H9 (cell line): ENCODE measurements at regions not wholly inside any gene's neighbourhood (a gene's known extent, or its start where the extent isn't known, plus 50 kb on each side); places are given as distances from the start of the nearest gene placed in this dataset.

Experiments used
- DNase-seq: peaks from one replicate; pipeline ENCODE4 v3.0.0-alpha.2; 2017
- H2AFZ ChIP-seq: one replicate; pipeline ENCODE4 v1.6.1; 2013; ENCODE audit warnings: mild to moderate bottlenecking, low read length, control low read depth, moderate library complexity
- H2AK5ac ChIP-seq: 2 replicates; pipeline ENCODE4 v1.6.1; 2013; ENCODE audit warnings: low read length, control low read depth, mixed read lengths; ENCODE audit not compliant: insufficient read length
- H2BK120ac ChIP-seq: one replicate; pipeline ENCODE4 v1.6.1; 2013; ENCODE audit warnings: low read depth, mild to moderate bottlenecking, low read length, control low read depth, inconsistent platforms; ENCODE audit not compliant: poor library complexity, severe bottlenecking
- H2BK12ac ChIP-seq: 2 replicates; pipeline ENCODE4 v1.6.1; 2013; ENCODE audit warnings: low read length, control low read depth, mixed read lengths, low read depth; ENCODE audit not compliant: insufficient read length
- H2BK15ac ChIP-seq: 2 replicates; pipeline ENCODE4 v1.6.1; 2013; ENCODE audit warnings: low read depth, low read length, control low read depth
- H2BK20ac ChIP-seq: one replicate; pipeline ENCODE4 v1.6.1; 2013; ENCODE audit warnings: low read depth, mild to moderate bottlenecking, low read length, control low read depth, inconsistent platforms; ENCODE audit not compliant: poor library complexity, severe bottlenecking
- H2BK5ac ChIP-seq: 2 replicates; pipeline ENCODE4 v1.6.1; 2013; ENCODE audit warnings: low read length, control low read depth, mixed read lengths; ENCODE audit not compliant: insufficient read length
- H3K14ac ChIP-seq: 2 replicates; pipeline ENCODE4 v1.6.1; 2013; ENCODE audit warnings: low read length, control low read depth; ENCODE audit not compliant: insufficient read depth
- H3K18ac ChIP-seq: 2 replicates; pipeline ENCODE4 v1.6.1; 2013; ENCODE audit warnings: low read depth, mild to moderate bottlenecking, mixed read lengths, low read length, control low read depth; ENCODE audit not compliant: insufficient read length
- H3K23ac ChIP-seq: 2 replicates; pipeline ENCODE4 v1.6.1; 2013; ENCODE audit warnings: low read length, control low read depth, mixed read lengths, low read depth; ENCODE audit not compliant: insufficient read length
- H3K23me2 ChIP-seq: 2 replicates; pipeline ENCODE4 v1.6.1; 2013; ENCODE audit warnings: low read depth, mild to moderate bottlenecking, mixed read lengths, low read length, control low read depth; ENCODE audit not compliant: insufficient read length, poor library complexity, severe bottlenecking
- H3K27ac ChIP-seq: 2 replicates; pipeline ENCODE4 v1.5.1; 2013; ENCODE audit warnings: low read length, control low read depth, mixed read lengths, low read depth; ENCODE audit not compliant: insufficient read length
- H3K27me3 ChIP-seq: 2 replicates; pipeline ENCODE4 v1.6.1; 2013; ENCODE audit warnings: low read length, control low read depth, inconsistent platforms; ENCODE audit not compliant: insufficient read depth
- H3K4ac ChIP-seq: 2 replicates; pipeline ENCODE4 v1.6.1; 2013; ENCODE audit warnings: low read depth, mild to moderate bottlenecking, control low read depth, inconsistent platforms, low read length, moderate library complexity
- H3K4me1 ChIP-seq: 2 replicates; pipeline ENCODE4 v1.6.1; 2013; ENCODE audit warnings: low read length, control low read depth, inconsistent platforms; ENCODE audit not compliant: insufficient read depth
- H3K4me2 ChIP-seq: 2 replicates; pipeline ENCODE4 v1.6.1; 2013; ENCODE audit warnings: low read length, control low read depth, mixed read lengths; ENCODE audit not compliant: insufficient read length, insufficient read depth
- H3K56ac ChIP-seq: 2 replicates; pipeline ENCODE4 v1.6.1; 2013; ENCODE audit warnings: low read depth, mild to moderate bottlenecking, mixed read lengths, low read length, control low read depth; ENCODE audit not compliant: insufficient read length
- H3K79me1 ChIP-seq: 2 replicates; pipeline ENCODE4 v1.6.1; 2013; ENCODE audit warnings: low read depth, mild to moderate bottlenecking, moderate library complexity, low read length, control low read depth, inconsistent platforms; ENCODE audit not compliant: insufficient read depth, poor library complexity, severe bottlenecking
- H3K79me2 ChIP-seq: 2 replicates; pipeline ENCODE4 v1.6.1; 2013; ENCODE audit warnings: low read length, control low read depth, inconsistent platforms; ENCODE audit not compliant: insufficient read depth
- H3K9ac ChIP-seq: 2 replicates; pipeline ENCODE4 v1.6.1; 2013; ENCODE audit warnings: low read length, control low read depth, mixed read lengths; ENCODE audit not compliant: insufficient read length; ENCODE audit errors: extremely low read depth
- H3K9me3 ChIP-seq: one replicate; pipeline ENCODE4 v1.6.1; 2013; ENCODE audit warnings: low read depth, low read length, inconsistent platforms; ENCODE audit not compliant: control insufficient read depth
- H3T11ph ChIP-seq: one replicate; pipeline ENCODE4 v1.6.1; 2013; ENCODE audit warnings: mild to moderate bottlenecking, low read length, control low read depth, inconsistent platforms
- H4K20me1 ChIP-seq: one replicate; pipeline ENCODE4 v1.6.1; 2013; ENCODE audit not compliant: control insufficient read depth, insufficient read length, insufficient read depth
- H4K5ac ChIP-seq: 2 replicates; pipeline ENCODE4 v1.6.1; 2013; ENCODE audit warnings: low read depth, mild to moderate bottlenecking, mixed read lengths, low read length, control low read depth; ENCODE audit not compliant: insufficient read length
- H4K8ac ChIP-seq: replicated peaks from 2 replicates; pipeline ENCODE4 v1.6.1; 2013; ENCODE audit warnings: low read length, control low read depth, mixed read lengths, low read depth; ENCODE audit not compliant: insufficient read length
- H4K91ac ChIP-seq: 2 replicates; pipeline ENCODE4 v1.6.1; 2013; ENCODE audit warnings: low read depth, mild to moderate bottlenecking, moderate library complexity, mixed read lengths, low read length, control low read depth; ENCODE audit not compliant: insufficient read length
- H3K27ac Mint-ChIP-seq, 3 experiments: 2 replicates in 2 of 3; 3 replicates in 1 of 3; pipeline ENCODE4 v1.8.0; 2020 to 2021; ENCODE audit warnings: mixed read lengths in 3 of 3, mild to moderate bottlenecking in 1 of 3, moderate library complexity in 1 of 3
- H3K27me3 Mint-ChIP-seq: 2 replicates; pipeline ENCODE4 v1.8.0; 2021; ENCODE audit warnings: low read depth, mild to moderate bottlenecking, moderate library complexity, mixed read lengths
- H3K36me3 Mint-ChIP-seq, 3 experiments: 2 replicates in 2 of 3; 3 replicates in 1 of 3; pipeline ENCODE4 v1.8.0; 2020 to 2021; ENCODE audit warnings: low read depth in 3 of 3, mixed read lengths in 3 of 3; ENCODE audit not compliant: insufficient read depth in 1 of 3
- H3K4me1 Mint-ChIP-seq, 2 experiments: 2 replicates each; pipeline ENCODE4 v1.8.0; 2020; ENCODE audit warnings: mixed read lengths in 2 of 2
- H3K4me3 Mint-ChIP-seq, 2 experiments: 2 replicates in 1 of 2; 3 replicates in 1 of 2; pipeline ENCODE4 v1.8.0; 2020 to 2021; ENCODE audit warnings: mild to moderate bottlenecking in 2 of 2, mixed read lengths in 2 of 2, moderate library complexity in 1 of 2
- H3K9me3 Mint-ChIP-seq, 2 experiments: 2 replicates in 1 of 2; 3 replicates in 1 of 2; pipeline ENCODE4 v1.8.0; 2020; ENCODE audit warnings: mild to moderate bottlenecking in 2 of 2, mixed read lengths in 2 of 2, moderate library complexity in 1 of 2
- CTCF ChIP-seq: fragments of 200-600 bp; sonication (generic); conservative IDR thresholded peaks from 3 replicates; pipeline ENCODE4 v1.8.0; 2021; ENCODE audit warnings: antibody characterized with exemption, mild to moderate bottlenecking
- WGBS: extraction: QIAGEN DNeasy Blood & Tissue Kit; methylation state at CpG from one replicate; pipeline ENCODE4 v1.1.7; 2013; ENCODE audit warnings: missing lambda C conversion rate, low lambda C conversion rate, mixed read lengths; ENCODE audit not compliant: insufficient read length; ENCODE audit errors: extremely low coverage; 5-methylcytosine and 5-hydroxymethylcytosine counted together

GRCh38 chr2:22970284-22970975, 414.5 kb upstream of the KLHL29 start:
- no peaks in the 10 kb centered on the region for H4K20me1 ChIP-seq
- no peak overlapping the region for H3K56ac ChIP-seq
- H3K14ac ChIP-seq = no peak overlapping the region; the same call in 1 of the 2 replicates
- H3K27me3 Mint-ChIP-seq = no peaks in the 10 kb centered on the region; the same call in 1 of the 2 replicates
- peaks cover 18 to 29% of the 10 kb centered on the region in 2 experiments for H3K9me3 Mint-ChIP-seq
- H3K4me3 Mint-ChIP-seq = peak overlapping the region; percentile 30 to 58; a peak in 4 of 5 replicates
- H3K79me1 ChIP-seq = no peaks in the 10 kb centered on the region
- WGBS = no CpG with 5 or more reads among the region's 8 CpGs
- peak overlapping the region; percentile 98 for H3K27ac ChIP-seq
- H3K4me2 ChIP-seq = peak overlapping the region; percentile 70
- H3K4me1 Mint-ChIP-seq = peaks cover 36 to 37% of the 10 kb centered on the region in 2 experiments
- no peaks in the 10 kb centered on the region for H3K9me3 ChIP-seq
- no peak overlapping the region for H3K23ac ChIP-seq
- H4K91ac ChIP-seq = no peak overlapping the region
- H3K23me2 ChIP-seq = peaks cover 3% of the 10 kb centered on the region
- H2AK5ac ChIP-seq = peak overlapping the region; percentile 50
- no peak overlapping the region for H2BK15ac ChIP-seq
- TF ChIP-seq CTCF = no peak
- peak overlapping the region; percentile 85 for H2BK120ac ChIP-seq
- H3K79me2 ChIP-seq = no peaks in the 10 kb centered on the region
- H3K27me3 ChIP-seq = no peaks in the 10 kb centered on the region
- no peak overlapping the region for H3K4ac ChIP-seq
- peaks cover 13 to 41% (median 25%) of the 10 kb centered on the region in 3 experiments for H3K36me3 Mint-ChIP-seq
- peak overlapping the region; percentile 6 for H2AFZ ChIP-seq
- DNase-seq = peak; percentile 76
- peak overlapping the region; percentile 29 for H3T11ph ChIP-seq
- H3K27ac Mint-ChIP-seq = peak overlapping the region; percentile 90 to 99 (median 96)
- H3K18ac ChIP-seq = peak overlapping the region; percentile 58
- peak overlapping the region; percentile 69 for H2BK5ac ChIP-seq
- peaks cover 5% of the 10 kb centered on the region; the same call in 1 of the 2 replicates for H3K4me1 ChIP-seq
- no peak overlapping the region for H3K9ac ChIP-seq
- H2BK20ac ChIP-seq = no peak overlapping the region
- peak overlapping the region; percentile 84 for H4K5ac ChIP-seq
- H4K8ac ChIP-seq = no peak overlapping the region
- no peak overlapping the region for H2BK12ac ChIP-seq
